HG02840 (cell line): ENCODE measurements at regions not wholly inside any gene's neighbourhood (a gene's known extent, or its start where the extent isn't known, plus 50 kb on each side); places are given as distances from the start of the nearest gene placed in this dataset.
"Not testable (repeated sequence)": the region's sequence is repeated elsewhere in the genome, so short reads cannot be mapped to it uniquely, and the experiment has no call there.

Experiments used
- ATAC-seq: cut with Tn5 transposase; IDR thresholded peaks from one replicate; pipeline ENCODE4 v1.9.1; 2021; ENCODE audit warnings: mild to moderate bottlenecking, moderate library complexity, moderate number of reproducible peaks; ENCODE audit not compliant: unreplicated experiment, low FRiP score

DNA sequence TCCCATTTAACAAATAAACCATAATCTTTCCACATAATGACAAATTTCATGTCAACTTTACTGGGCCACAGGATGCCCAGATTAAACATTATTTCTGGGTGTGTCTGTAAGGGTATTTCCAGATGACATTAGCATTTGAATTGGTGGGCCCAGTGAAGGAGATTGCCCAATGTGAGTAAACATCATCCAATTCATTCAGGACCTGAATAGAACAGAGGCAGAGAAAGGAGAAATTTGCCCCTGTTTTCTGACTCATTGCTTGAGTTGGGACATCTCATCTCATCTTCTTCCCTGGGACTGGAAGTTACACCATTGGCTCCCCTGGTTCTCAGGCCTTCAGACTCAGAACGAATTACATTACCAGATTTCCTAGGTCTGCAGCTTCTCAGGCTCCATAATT, 142.9 kb downstream of the TPBG start:
- ATAC-seq: no peak

DNA sequence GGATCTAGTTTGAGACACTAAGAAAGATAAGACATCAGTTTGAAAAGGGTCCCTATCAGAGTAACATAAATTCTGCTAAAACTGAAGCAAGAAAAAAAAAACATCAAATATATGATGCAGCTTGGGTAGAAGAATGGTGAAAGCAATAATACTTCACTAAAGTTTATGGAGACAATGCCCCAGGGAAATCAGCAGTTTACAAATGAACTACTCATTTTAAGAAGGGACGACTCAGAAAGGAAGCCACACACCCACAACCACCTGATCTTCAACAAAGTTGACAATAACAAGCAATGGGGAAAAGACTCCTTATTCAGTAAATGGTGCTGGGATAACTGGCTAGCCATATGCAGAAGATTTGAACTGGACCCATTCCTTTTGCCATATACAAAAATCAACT, 143.5 kb downstream of the TPBG start:
- no peak for ATAC-seq

DNA sequence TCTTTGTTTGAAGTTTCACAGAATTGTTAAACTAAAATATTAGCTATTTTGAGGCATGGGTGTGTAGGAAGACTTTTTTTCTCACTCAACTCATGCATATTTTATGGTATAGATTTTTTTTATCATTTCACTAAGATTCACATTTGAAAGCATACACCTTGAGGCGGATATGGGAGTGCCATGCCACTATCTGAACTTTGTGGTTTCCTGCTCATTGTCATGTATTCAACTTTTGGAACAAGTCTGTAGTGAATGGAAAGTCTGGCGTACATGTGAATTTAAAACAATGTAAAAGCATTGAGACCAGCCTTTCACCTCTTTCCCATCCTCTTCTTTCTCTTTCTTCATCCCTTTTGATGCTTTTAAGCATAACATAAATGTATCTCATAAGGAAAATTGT, 147.9 kb downstream of the TPBG start:
- ATAC-seq: no peak

DNA sequence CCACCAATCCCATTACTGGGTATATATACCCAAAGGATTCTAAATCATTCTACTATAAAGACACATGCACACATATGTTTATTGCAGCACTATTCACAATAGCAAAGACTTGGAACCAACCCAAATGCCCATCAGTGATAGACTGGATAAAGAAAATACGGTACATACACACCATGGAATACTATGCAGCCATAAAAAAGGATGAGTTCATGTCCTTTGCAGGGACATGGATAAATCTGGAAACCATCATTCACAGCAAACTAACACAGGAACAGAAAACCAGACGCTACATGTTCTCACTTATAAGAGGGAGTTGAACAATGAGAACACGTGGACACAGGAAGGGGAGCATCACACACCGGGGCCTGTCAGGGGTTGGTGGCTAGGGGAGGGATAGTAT, 154.3 kb downstream of the TPBG start:
- not testable (repeated sequence) for ATAC-seq

DNA sequence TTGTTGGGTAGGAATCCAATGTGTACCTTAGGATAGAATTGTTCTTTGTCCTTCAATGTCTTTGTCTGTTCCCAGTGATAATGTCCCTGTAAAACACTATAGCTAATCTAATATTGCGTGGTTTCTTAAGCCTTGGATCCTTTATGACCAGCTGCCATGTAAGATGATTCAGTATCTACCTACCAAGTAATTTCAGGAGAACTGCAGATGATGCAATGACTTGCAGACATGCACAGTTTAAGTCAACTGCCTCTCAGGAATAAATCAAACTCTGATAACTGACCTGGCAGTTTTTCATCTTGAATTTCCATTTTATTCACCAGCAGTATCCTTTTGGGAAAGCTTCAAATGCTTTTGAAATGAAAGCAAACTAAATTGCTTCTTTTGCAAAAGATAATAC, 157.8 kb downstream of the TPBG start:
- no peak for ATAC-seq

DNA sequence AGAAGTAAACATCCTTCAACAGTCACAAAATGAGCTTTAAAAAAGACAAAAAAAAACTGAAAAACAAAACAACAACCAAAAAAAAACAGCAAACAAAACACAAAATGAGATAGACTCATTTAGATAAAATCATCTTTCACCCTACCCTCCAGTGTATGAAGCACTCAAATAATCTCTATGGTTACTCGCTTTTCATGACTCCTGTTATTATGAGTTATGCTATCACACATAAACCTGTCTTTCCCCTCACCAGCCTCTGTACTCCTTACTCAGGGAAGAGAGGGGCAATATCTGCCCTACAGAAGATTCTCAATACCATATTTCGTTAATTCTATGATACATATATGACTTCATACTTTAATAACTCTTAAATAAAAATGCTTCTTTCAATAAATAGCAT, 158.2 kb downstream of the TPBG start:
- ATAC-seq: no peak

DNA sequence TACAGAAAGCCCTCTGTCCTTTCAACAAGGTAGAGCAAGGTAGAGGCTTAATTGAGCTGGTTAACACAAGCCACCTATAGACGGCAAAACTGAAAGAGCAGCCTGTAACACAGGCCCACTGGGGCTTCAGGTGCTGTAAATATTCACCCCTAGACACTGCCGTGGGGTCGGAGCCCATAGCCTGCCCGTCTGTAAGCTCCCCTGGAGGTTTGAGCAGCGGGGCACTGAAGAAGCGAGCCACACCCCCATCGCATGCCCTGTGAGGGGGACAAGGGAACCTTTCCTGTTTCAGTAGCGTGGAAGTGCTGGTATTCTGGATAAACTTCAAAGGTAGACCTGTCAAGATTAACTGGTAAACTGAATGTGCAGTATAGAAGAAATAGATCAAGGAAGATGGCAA, 160.4 kb downstream of the TPBG start:
- no peak for ATAC-seq

GRCh38 chr6:82525775-82526495, 162.3 kb downstream of the TPBG start:
- ATAC-seq: no peak

- ATAC-seq: not testable (repeated sequence)
Observed at GRCh38 chr6:82529960-82530460, 166.4 kb downstream of the TPBG start.

DNA sequence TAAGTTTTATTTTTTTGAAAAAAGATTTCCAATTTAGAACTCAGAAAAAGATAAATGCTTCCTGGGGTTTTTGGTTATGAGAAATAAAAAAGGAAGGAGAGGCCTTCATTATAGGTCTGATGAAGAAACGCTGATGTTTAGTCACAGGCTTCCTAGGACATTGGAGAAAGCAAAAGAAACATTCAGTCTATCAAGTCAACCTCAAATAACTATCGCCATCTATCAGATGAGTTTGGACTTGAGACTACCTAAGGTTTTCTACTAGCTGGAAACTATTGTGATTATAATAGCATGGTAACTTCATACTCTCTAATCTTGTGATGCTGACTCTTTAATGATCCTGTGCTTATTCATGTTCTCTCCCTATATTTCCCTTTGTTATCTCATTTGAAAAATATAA, 171.3 kb downstream of the TPBG start:
- ATAC-seq: no peak

- ATAC-seq: not testable (repeated sequence)
Observed at GRCh38 chr6:82549480-82549879, 185.9 kb downstream of the TPBG start.

DNA sequence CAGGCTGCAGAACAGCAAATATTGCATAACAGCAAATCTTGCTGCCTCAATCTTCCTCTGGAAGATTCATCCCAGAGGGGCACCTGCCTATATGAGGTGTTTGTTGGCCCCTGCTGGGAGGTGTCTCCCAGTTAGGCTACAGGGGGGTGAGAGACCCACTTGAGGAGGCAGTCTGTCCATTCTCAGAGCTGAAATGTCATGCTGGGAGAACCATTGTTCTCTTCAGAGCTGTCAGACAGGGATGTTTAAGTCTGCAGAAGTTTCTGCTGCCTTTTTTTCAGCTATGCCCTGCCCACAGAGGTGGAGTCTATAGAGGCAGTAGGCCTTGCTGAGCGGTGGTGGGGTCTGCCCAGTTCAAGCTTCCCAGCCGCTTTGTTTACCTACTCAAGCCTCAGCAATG, 187.7 kb downstream of the TPBG start:
- not testable (repeated sequence) for ATAC-seq

GRCh38 chr6:82551831-82552230, 188.2 kb downstream of the TPBG start:
- ATAC-seq: no peak

GRCh38 chr6:82553863-82554531, 190.4 kb downstream of the TPBG start:
- no peak for ATAC-seq

- ATAC-seq: no peak
Observed at GRCh38 chr6:82554666-82555065, 191.0 kb downstream of the TPBG start.

- no peak for ATAC-seq
Observed at GRCh38 chr6:82555801-82556200, 192.2 kb downstream of the TPBG start.

DNA sequence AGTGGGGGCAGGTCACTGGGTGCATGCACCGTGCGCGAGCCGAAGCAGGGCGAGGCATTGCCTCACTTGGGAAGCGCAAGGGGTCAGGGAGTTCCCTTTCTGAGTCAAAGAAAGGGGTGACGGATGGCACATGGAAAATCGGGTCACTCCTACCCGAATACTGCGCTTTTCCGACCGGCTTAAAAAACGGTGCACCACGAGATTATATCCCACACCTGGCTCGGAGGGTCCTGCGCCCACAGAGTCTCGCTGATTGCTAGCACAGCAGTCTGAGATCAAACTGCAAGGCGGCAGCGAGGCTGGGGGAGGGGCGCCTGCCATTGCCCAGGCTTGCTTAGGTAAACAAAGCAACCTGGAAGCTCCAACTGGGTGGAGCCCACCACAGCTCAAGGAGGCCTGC, 194.9 kb downstream of the TPBG start:
- not testable (repeated sequence) for ATAC-seq

GRCh38 chr6:82567621-82568020, 204.0 kb downstream of the TPBG start:
- no peak for ATAC-seq

DNA sequence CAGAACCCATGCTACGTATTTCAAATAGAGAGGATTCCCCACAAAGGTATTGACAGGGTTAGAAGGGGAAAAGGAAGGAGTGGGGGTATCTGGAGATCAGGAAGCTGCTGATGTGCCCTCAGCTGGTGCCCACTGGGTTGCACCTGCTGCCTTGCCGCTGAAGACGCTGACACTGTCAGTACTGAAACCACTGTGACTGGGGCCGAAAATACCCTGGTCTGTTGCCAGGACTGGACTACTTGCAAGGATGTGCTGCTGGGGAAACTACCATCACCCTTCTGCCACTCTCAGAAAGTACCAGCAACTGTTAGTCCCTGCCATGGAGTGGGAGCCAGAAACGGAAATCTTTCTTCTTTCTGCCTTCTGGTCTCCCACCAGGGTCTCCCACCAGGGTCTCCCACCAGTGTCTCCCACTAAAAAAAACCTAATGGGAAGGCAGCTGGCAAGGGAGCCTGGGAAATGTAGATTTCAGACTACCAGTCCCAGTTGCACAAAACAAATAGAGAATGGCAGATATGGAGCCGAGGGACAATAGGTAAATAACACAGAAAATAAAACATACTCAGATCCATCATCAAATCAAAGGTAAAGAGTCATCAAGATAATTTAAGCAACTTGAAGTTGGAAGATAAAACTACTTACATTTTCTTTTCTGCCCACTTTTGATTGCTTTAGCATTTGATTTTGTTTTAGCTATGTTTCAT, 204.8 kb downstream of the TPBG start:
- peak; percentile 51 for ATAC-seq

DNA sequence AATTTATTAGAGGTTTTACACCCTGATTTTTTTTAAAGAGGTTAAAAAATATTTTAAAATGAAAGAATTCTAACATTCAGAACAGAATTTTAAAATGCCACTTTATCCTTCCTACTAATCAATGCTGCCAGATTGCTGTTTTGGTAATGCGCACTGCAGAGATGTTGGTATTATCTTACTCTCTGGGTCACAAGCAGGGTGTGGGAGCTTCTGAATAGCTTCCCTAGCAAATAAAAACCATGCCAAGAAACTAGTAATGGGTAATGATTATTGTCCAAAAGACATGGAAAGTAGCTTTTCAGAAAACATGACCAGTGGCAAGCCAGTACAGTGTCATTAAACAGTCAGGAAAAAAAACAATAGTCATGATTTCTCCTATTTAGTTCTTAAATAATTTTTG, 205.4 kb downstream of the TPBG start:
- ATAC-seq: no peak

DNA sequence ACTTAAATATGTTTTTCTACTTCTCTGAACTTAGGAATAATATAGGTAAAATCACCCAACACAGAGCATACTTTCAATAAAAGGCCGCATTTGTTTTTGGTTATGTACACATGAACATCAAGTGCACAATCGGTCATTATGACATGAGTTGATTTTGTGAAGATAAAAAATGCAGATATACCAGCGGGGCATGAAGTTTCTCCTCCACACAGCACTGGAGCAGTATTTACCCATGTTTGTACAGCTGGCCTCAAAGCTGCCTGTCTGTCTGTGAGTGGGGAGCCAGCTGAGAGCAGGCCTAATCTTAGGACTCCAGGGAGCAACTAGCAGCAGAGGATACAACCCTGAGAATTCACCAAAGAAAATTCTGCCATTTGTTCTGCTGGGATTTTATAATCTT, 206.5 kb downstream of the TPBG start:
- no peak for ATAC-seq
